Omental fat pad (tissue), 3 donors: ENCODE measurements at regions not wholly inside any gene's neighbourhood (a gene's known extent, or its start where the extent isn't known, plus 50 kb on each side); places are given as distances from the start of the nearest gene placed in this dataset.

ENCODE experiments used
- ATAC-seq: fragments of 150-250 bp; one replicate; pipeline ENCODE4 v1.9.1; 2016; ENCODE audit warnings: mild to moderate bottlenecking, moderate library complexity; ENCODE audit not compliant: low FRiP score
- DNase-seq: peaks from one replicate; pipeline ENCODE4 v3.0.0-alpha.2; 2019; ENCODE audit warnings: low spot score
- CTCF ChIP-seq, 3 donors: fragments of 450-650 bp; IDR thresholded peaks; one replicate each; pipeline ENCODE4 v1.5.1; 2016 to 2017; ENCODE audit warnings: antibody characterized with exemption in 3 of 3, mild to moderate bottlenecking in 3 of 3, moderate library complexity in 2 of 3

DNA sequence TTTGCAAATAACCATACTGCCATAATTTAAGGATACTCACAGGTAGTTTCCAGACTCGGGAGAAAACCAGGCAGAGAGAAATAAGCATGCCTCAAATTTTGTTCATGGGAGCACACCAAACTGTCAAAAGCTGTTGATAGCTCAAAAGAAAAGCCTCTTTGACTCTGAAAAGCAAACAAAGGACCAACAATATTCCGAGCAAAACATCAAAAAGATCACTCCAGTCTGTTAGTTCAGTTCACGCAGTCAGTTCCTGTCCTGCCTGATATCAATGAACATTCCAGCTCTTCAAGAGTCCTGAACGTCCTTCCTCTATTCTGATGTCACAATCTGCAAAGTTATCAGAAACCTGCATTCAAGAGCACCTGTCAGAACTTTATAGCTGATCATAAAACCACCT lies 78.7 kb downstream of the RRM2 start:
- ATAC-seq (no peak), DNase-seq (no peak)
- TF ChIP-seq CTCF (IDR thresholded peaks at IDR 0.05) = no peak

DNA sequence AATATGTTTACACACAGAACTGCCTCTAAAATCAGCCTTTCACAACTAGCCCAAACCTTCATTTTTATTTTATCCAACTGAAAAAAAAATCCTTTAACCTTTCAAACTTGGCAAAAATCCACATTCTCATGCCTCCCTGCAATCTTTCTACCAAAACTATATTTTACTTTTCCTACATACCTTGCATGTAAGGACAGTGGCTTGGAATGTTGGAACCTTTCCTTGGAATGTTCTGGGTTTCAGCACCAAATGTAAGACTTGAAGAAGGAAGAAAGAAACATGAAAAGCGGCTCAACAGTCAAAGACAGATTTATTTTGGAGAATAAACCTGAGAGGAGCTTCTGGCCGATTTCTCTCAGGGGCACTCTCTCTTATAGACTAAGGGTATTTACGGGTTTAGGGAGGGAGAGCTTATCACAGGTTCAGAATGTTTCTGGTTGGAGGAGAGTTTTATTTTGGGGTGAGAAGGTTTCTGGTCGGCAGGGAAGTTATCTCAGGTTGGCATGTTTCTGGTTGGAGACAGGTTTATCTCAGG lies 79.7 kb downstream of the RRM2 start:
- ATAC-seq = peak; percentile 12
- TF ChIP-seq CTCF (IDR thresholded peaks at IDR 0.05) = no peak
- DNase-seq = no peak

DNA sequence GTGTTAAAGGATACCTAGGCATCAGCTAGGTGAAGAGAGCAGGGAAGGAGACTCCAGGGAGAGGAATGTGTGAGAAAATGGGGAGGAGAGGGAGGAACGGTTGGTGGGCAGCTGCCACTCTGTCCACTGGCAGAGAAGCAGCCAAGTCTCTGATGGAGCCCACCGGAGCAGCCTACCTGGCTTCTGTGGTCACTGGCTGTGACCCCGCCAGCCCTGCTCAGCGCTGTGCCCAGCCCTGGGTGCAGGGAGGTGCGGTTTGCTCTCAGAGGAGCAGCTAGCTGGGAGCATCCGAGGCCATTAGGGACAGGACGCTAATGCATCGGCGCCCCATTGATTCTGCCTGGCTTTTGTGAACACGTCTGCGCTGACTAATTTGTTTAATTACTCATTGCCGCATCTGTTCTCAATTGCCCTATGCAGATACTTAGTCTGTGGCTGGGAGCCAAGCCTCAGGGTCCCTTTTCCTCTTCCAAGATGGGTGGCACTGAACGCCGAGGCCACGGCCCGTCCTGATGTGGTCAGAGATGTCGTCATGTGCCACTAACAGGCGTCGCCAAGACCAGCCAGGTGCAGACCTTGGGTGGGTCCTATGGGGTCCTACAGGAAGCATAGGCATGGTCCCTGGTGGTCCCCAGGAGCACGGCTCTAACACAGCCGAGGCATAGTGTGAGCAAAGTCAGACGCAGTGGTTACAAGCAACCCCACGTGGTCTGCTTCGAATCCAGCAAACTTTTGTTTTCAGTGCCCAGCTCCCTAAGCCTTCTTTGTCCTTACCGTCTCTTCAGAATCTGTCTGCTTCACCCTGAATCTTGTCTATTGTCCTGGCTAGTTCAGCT lies 82.0 kb downstream of the RRM2 start:
- no peak for TF ChIP-seq CTCF (IDR thresholded peaks at IDR 0.05)
- no peak for DNase-seq
- no peak for ATAC-seq

DNA sequence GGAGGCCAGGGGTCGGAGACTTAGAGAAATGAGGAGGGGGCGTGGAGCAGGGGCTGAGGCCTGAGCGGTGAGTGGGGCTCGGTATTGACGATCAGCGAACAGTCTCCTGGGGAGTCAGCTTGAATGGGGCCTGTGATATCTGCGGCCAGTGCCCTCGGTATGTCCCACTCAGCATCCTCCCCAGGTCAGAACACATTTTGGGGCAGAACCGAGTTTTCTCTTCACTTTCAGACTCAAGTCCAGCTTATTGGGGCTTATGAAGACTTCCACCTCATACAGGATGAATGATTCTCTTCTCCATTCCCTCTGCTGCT lies 82.6 kb downstream of the RRM2 start:
- DNase-seq = no peak
- no peak for ATAC-seq
- no peak for TF ChIP-seq CTCF (IDR thresholded peaks at IDR 0.05)

DNA sequence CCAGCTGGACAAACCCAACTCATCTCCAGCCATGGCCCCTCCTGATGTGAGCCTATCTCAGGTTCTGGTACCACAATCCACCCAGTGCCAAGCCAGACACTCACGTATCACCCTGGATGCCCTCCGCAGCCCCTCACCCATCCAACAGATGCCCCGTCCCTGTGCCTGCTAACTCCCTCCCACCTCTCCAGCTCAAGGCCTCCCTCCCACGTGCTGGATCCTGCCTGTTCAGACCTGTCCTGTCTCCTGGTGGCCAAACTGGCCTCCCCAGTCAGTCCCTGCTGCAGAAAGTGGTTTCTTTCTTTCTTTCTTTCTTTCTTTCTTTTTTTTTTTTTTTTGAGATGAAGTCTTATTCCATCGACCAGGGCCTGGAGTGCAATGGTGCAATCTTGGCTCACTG lies 86.2 kb downstream of the RRM2 start:
- no peak for DNase-seq
- no peak for TF ChIP-seq CTCF (IDR thresholded peaks at IDR 0.05)
- no peak for ATAC-seq

- DNase-seq (no peak), ATAC-seq (no peak)
- no peak for TF ChIP-seq CTCF (IDR thresholded peaks at IDR 0.05)
These were observed 86.9 kb downstream of the RRM2 start for GRCh38 chr2:10209406-10209935.

- TF ChIP-seq CTCF (IDR thresholded peaks at IDR 0.05) = no peak
- no peak for DNase-seq
- no peak for ATAC-seq
These were observed 87.8 kb downstream of the RRM2 start for GRCh38 chr2:10210336-10210735.
